Stomach (tissue), 8 donors: ENCODE measurements at regions not wholly inside any gene's neighbourhood (a gene's known extent, or its start where the extent isn't known, plus 50 kb on each side); places are given as distances from the start of the nearest gene placed in this dataset.

Source experiments
- DNase-seq, 2 donors: peaks; one replicate each; pipeline versions ENCODE4 v3.0.0 to v3.0.0-alpha.2; 2013 to 2019
- H3K27ac ChIP-seq, 5 donors: fragments of 200-600 bp in 4 of 5; sonication (generic) in 4 of 5; one replicate each; pipeline ENCODE4 v1.5.1; 2013 to 2019; ENCODE audit warnings: mild to moderate bottlenecking in 1 of 5, moderate library complexity in 1 of 5
- H3K27me3 ChIP-seq, 3 donors: fragments of 200-600 bp; sonication (generic); one replicate each; pipeline ENCODE4 v1.5.1; 2017 to 2019; ENCODE audit warnings: mixed run types in 1 of 3
- H3K36me3 ChIP-seq, 4 donors: fragments of 200-600 bp; sonication (generic); 1 replicate in 3 of 4; 2 replicates in 1 of 4; pipeline ENCODE4 v1.5.1; 2016 to 2019
- H3K4me1 ChIP-seq, 4 donors: fragments of 200-600 bp; sonication (generic); one replicate each; pipeline ENCODE4 v1.5.1; 2016 to 2019
- H3K4me3 ChIP-seq, 4 donors: fragments of 200-600 bp; sonication (generic) in 3 of 4; one replicate each; pipeline ENCODE4 v1.5.1; 2016 to 2019; ENCODE audit warnings: mild to moderate bottlenecking in 1 of 4
- H3K9me3 ChIP-seq, 4 donors: fragments of 200-600 bp; sonication (generic); one replicate each; pipeline ENCODE4 v1.5.1; 2016 to 2019
- EP300 ChIP-seq: sonication (generic); formaldehyde crosslinking; IDR thresholded peaks from one replicate; pipeline ENCODE4 v1.6.1; 2017; ENCODE audit warnings: antibody characterized with exemption
- POLR2A ChIP-seq, 4 donors: fragments of 450-650 bp; IDR thresholded peaks; one replicate each; pipeline ENCODE4 v1.6.1; 2016; ENCODE audit warnings: antibody characterized with exemption in 4 of 4, control low read depth in 2 of 4, mild to moderate bottlenecking in 1 of 4, moderate library complexity in 1 of 4
- POLR2AphosphoS5 ChIP-seq, 3 donors: sonication (generic); formaldehyde crosslinking; IDR thresholded peaks; one replicate each; pipeline ENCODE4 v1.6.1; 2016; ENCODE audit warnings: antibody characterized with exemption in 3 of 3
- WGBS, 5 donors: extraction: QIAGEN DNeasy Blood & Tissue Kit in 3 of 5; methylation state at CpG; one replicate each; pipeline versions ENCODE4 v1.1.5 to v1.1.7; 2013 to 2018; 5-methylcytosine and 5-hydroxymethylcytosine counted together
- intact Hi-C: fragments of 100-400 bp; cut with DNase I; formaldehyde crosslinking; loops from one replicate; pipeline ENCODE4 v1.15.1; 2023; ENCODE audit warnings: low total_unique reads
- TF ChIP-seq, protein P1 (sequence below), 7 experiments: fragments of 450-650 bp in 4 of 7; fragments of 200-600 bp in 3 of 7; sonication (generic) in 3 of 7; IDR thresholded peaks; one replicate each; pipeline ENCODE4 v1.5.1; 2016 to 2019; ENCODE audit warnings: antibody characterized with exemption in 7 of 7, control low read depth in 2 of 7, mild to moderate bottlenecking in 1 of 7
- donor health status: healthy with polysubstance abuse.
- donor health status: Bipolar disorder and iron deficiency.
- donor health status: healthy.

GRCh38 chr2:117067900-117068299 is 746.6 kb upstream of the DDX18 start:
- TF ChIP-seq POLR2AphosphoS5 (IDR thresholded peaks at IDR 0.05) = no peak
- TF ChIP-seq EP300 = no peak
- no peak for TF ChIP-seq POLR2A (IDR thresholded peaks at IDR 0.05)
- TF ChIP-seq, protein P1, sequence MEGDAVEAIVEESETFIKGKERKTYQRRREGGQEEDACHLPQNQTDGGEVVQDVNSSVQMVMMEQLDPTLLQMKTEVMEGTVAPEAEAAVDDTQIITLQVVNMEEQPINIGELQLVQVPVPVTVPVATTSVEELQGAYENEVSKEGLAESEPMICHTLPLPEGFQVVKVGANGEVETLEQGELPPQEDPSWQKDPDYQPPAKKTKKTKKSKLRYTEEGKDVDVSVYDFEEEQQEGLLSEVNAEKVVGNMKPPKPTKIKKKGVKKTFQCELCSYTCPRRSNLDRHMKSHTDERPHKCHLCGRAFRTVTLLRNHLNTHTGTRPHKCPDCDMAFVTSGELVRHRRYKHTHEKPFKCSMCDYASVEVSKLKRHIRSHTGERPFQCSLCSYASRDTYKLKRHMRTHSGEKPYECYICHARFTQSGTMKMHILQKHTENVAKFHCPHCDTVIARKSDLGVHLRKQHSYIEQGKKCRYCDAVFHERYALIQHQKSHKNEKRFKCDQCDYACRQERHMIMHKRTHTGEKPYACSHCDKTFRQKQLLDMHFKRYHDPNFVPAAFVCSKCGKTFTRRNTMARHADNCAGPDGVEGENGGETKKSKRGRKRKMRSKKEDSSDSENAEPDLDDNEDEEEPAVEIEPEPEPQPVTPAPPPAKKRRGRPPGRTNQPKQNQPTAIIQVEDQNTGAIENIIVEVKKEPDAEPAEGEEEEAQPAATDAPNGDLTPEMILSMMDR (IDR thresholded peaks at IDR 0.05) = no peak
- Histone ChIP-seq H3K4me3 (no peak overlapping the region), H3K27ac (no peak overlapping the region), H3K4me1 (no peaks in the 10 kb centered on the region), H3K27me3 (no peaks in the 10 kb centered on the region), H3K9me3 (peaks cover 0 to 20% (median 13%) of the 10 kb centered on the region in 4 donors), H3K36me3 (no peaks in the 10 kb centered on the region)
- WGBS, 5 donors = 73 to 84% (median 79%) methylated on average over 4 of the region's 4 CpGs
- intact Hi-C loops = no loop called here
- no peak for DNase-seq

DNA sequence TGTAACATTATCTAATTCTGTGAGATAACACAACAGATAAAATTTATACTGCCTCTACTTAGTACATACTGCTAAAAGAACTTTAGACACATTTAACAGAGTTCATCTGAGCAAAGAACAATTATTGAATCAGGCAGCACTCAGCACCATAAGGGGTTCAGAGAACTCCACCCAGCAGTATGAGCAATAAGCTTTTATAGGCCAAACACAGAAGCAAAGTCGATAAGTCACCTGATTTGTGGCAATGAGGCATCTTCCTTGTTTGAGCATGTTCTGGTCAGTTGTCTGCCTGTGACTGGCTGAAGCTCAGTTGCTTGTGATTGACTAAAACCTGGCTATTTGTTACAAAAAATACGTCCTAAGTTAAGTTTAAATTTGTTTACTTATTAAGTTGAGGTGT is 746.1 kb upstream of the DDX18 start:
- Histone ChIP-seq H3K36me3 (no peaks in the 10 kb centered on the region), H3K4me3 (no peak overlapping the region), H3K9me3 (peaks cover 0 to 20% (median 13%) of the 10 kb centered on the region in 4 donors), H3K4me1 (no peaks in the 10 kb centered on the region), H3K27me3 (no peaks in the 10 kb centered on the region), H3K27ac (no peak overlapping the region)
- no peak for DNase-seq
- 35 to 70% (median 57%) methylated on average over 2 of the region's 2 CpGs for WGBS, 5 donors
- intact Hi-C loops = no loop called here
- no peak for TF ChIP-seq POLR2A (IDR thresholded peaks at IDR 0.05)
- TF ChIP-seq POLR2AphosphoS5 (IDR thresholded peaks at IDR 0.05) = no peak
- TF ChIP-seq, protein P1 (IDR thresholded peaks at IDR 0.05) = no peak
- TF ChIP-seq EP300 = no peak

DNA sequence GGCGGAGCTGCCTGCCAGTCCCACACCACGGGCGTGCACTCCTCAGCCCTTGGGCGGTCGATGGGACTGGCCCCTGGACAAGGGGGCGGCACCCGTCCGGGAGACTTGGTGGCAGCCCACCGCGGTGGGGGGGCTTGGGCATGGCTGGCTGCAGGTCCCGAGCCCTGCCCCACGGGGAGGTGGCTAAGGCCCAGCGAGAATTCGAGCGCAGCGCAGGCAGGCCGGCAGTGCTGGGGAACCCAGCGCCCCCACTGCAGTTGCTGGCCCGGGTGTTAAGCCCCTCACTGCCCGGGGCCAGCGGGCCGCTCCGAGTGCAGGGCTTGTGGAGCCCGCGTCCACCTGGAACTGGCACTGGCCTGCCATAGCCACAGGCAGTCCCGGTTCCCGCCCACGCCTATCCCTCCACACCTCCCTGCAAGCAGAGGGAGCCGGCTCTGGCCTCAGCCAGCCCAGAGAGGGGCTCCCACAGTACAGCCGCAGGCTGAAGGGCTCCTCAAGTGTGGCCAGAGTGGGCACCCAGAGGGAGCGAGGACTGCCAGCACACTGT is 742.9 kb upstream of the DDX18 start:
- Histone ChIP-seq H3K4me3 (no peak overlapping the region), H3K36me3 (no peaks in the 10 kb centered on the region), H3K9me3 (peaks cover 0 to 20% (median 13%) of the 10 kb centered on the region in 4 donors), H3K27ac (no peak overlapping the region), H3K27me3 (no peaks in the 10 kb centered on the region), H3K4me1 (no peaks in the 10 kb centered on the region)
- WGBS, 5 donors = 83 to 98% (median 97%) methylated on average over 8 to 31 of the region's 31 CpGs
- no peak for DNase-seq
- intact Hi-C loops = no loop called here
- TF ChIP-seq, protein P1 (IDR thresholded peaks at IDR 0.05) = no peak
- TF ChIP-seq POLR2AphosphoS5 (IDR thresholded peaks at IDR 0.05) (no peak), POLR2A (IDR thresholded peaks at IDR 0.05) (no peak), EP300 (no peak)

- Histone ChIP-seq H3K4me3 (no peak overlapping the region), H3K36me3 (no peaks in the 10 kb centered on the region), H3K27ac (no peak overlapping the region), H3K9me3 (peaks cover 0 to 20% (median 13%) of the 10 kb centered on the region in 4 donors), H3K4me1 (no peaks in the 10 kb centered on the region), H3K27me3 (no peaks in the 10 kb centered on the region)
- intact Hi-C loops = no loop called here
- DNase-seq = no peak
- TF ChIP-seq EP300 (no peak), POLR2A (IDR thresholded peaks at IDR 0.05) (no peak), POLR2AphosphoS5 (IDR thresholded peaks at IDR 0.05) (no peak)
- TF ChIP-seq, protein P1 (IDR thresholded peaks at IDR 0.05) = no peak
- 66 to 78% (median 74%) methylated on average over 4 of the region's 4 CpGs for WGBS, 5 donors
These were observed 739.7 kb upstream of the DDX18 start for GRCh38 chr2:117074756-117075155.
